GM10248 (cell line): ENCODE measurements at regions not wholly inside any gene's neighbourhood (a gene's known extent, or its start where the extent isn't known, plus 50 kb on each side); places are given as distances from the start of the nearest gene placed in this dataset.

Experiments used
- CTCF ChIA-PET: fragments of 300-600 bp; sonication (Branson Sonifier 250); formaldehyde crosslinking; extraction: SDS; loops from one replicate; lab custom pipeline; 2021; ENCODE audit warnings: antibody characterized with exemption; lab: Yijun Ruan, JAX
- POLR2A ChIA-PET: fragments of 350-650 bp; sonication (Branson Sonifier 250); formaldehyde crosslinking; extraction: SDS; loops from one replicate; lab custom pipeline; 2020; ENCODE audit warnings: antibody characterized with exemption; lab: Yijun Ruan, JAX
- DNase-seq: peaks from one replicate; pipeline ENCODE4 v3.0.0; 2012; ENCODE audit errors: extremely low spot score
- CTCF ChIP-seq: IDR thresholded peaks from 2 replicates; pipeline ENCODE4 v1.5.1; 2012; ENCODE audit warnings: mild to moderate bottlenecking, low read depth; ENCODE audit errors: extremely low read depth, missing control alignments, control extremely low read depth

- DNase-seq = no peak
- CTCF ChIA-PET = interaction anchor here (0.9 to 1.3 kb wide), 2 partner anchors 18 to 279 kb away, joined by 3 read pairs; no protein-coding TSS in a partner anchor
- POLR2A ChIA-PET = no interaction called here
- no peak for TF ChIP-seq CTCF
Observed at GRCh38 chr5:119741691-119742090, 112.3 kb downstream of the FAM170A start.

GRCh38 chr5:119742311-119742710 is 113.0 kb downstream of the FAM170A start:
- no peak for TF ChIP-seq CTCF
- ChIA-PET POLR2A (no interaction called here), CTCF (interaction anchor here (0.9 to 1.3 kb wide), 2 partner anchors 19 to 280 kb away, joined by 3 read pairs; no protein-coding TSS in a partner anchor)
- DNase-seq = no peak

DNA sequence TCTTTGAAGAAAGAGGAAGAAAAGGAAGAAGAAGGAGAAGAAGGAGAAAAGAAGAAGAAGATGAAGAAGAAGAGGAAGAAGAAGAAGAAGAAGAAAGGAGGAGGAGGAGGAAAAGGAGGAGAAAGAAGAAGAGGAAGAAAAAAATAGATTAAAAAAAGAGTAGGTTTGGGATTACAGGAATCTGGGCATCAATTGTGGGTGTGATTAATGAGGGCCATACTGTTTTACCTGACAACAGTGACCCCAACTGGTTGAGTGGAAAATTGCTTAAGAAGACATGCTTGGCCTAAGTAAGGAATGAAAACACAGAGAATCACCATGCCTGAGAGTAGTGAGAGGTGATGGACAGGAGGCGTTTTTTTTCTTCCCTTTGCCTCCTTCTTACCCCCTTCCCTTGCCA is 114.6 kb downstream of the FAM170A start:
- CTCF ChIA-PET = no interaction called here
- DNase-seq = peak; percentile 47
- TF ChIP-seq CTCF = peak; percentile 69
- POLR2A ChIA-PET = no interaction called here

DNA sequence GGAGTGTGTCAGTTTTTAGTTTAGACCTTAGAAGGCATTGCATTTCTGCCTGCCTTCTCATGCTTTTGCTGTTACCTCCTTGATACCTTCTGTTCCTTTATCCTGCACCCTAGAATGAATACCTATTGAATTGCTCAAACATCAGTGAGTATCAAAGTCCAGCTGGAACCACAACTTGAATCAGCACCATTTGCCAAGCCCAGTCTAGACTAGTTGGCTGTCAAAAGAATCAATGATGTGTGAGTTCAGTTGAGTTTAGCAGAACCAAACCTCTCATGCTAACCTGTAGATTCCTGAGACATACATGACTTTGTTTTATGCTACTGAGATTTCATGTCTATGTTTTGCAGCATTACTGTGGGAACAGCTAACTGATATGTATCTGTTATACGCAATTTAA is 116.6 kb downstream of the FAM170A start:
- CTCF ChIA-PET = interaction anchor here (1.1 to 1.7 kb wide), 7 partner anchors 9 to 758 kb away, joined by 3 to 4 read pairs (median 4); partner anchors contain the start of gene DTWD2
- POLR2A ChIA-PET = no interaction called here
- no peak for TF ChIP-seq CTCF
- no peak for DNase-seq

- ChIA-PET POLR2A (no interaction called here), CTCF (interaction anchor here (0.6 to 1.7 kb wide), 9 partner anchors 9 to 759 kb away, joined by 3 to 4 read pairs (median 4); partner anchors contain the start of gene DTWD2)
- DNase-seq = no peak
- no peak for TF ChIP-seq CTCF
Observed at GRCh38 chr5:119746984-119747383, 117.6 kb downstream of the FAM170A start.

- DNase-seq = no peak
- ChIA-PET POLR2A (no interaction called here), CTCF (no interaction called here)
- no peak for TF ChIP-seq CTCF
Observed at GRCh38 chr5:119750887-119751733, 121.8 kb downstream of the FAM170A start.
